Myocyte (in vitro differentiated cells): ENCODE measurements at regions not wholly inside any gene's neighbourhood (a gene's known extent, or its start where the extent isn't known, plus 50 kb on each side); places are given as distances from the start of the nearest gene placed in this dataset.
"Not testable (repeated sequence)": the region's sequence is repeated elsewhere in the genome, so short reads cannot be mapped to it uniquely, and the experiment has no call there.

ENCODE experiments used
- DNase-seq: peaks from one replicate; pipeline ENCODE4 v3.0.0-alpha.2; 2012; ENCODE audit warnings: low read depth

DNA sequence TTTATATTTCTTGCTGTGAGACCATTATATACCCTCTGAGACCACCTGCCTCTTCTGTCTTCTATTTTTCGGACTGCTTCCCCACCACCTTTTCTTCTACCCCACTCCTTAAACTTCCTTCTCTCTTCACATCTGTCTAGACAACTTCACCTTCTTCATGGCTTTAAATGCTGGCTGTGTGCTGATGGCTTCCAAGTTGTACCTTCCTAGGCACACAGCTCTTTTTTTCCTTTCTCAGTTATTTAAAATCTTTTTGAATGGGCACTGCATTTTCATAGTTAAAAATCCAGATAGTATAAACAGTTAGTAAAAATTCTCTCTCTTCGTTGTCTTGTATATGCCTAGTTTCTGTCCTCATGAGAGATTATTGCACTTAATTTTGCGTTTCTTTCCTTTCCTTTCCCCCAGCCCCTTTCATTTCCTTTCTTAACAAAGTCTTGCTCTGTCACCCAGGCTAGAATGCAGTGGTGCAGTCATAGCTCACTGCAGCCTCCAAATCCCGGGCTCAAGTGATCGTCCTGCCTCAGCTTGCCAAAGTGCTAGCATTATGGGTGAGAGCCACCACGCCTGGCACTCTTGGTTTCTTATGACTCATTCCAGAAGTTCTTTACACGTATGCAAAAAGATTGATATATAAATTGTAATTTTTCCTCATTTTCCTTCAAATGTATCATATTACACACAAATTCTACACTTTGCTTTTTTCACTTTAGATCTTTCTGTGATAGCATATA is 114.3 kb downstream of the NPIPB5 start:
- no peak for DNase-seq

DNA sequence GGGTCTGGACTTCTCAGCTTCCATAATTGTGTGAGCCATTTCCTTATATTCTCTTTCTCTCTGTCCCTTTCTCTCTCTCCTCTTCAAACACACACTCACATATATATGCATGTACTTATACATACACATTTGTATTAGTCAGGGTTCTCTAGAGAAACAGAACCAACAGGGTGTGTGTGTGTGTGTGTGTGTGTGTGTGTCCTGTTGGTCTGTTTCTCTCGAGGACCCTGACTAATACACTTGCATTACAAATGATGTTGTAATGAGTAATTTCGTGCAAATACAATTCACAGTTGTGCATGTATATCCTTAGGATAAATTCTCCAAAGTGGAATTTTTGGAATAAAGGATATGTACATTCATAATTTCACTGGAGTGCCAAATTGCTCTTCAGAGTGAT is 115.3 kb downstream of the NPIPB5 start:
- DNase-seq, result no peak

DNA sequence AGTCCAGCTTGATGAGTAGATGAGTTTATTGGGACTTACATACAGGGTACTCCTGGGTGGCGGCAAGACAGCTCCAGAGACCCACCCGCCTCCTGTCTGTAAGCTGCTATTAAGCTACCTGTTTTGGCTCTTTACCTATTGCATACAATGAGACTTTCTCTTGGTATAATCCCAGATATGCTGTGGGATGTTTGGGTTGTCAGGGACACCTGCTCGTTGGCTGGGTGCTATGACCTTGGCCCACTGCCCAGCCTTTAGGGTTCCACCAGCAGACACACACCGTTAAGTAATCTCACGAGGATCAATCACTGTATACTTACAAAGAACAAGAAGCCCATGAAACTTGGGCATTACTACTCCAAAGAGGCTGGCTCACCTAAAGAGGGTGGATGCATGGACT is 116.4 kb downstream of the NPIPB5 start:
- no peak for DNase-seq

DNA sequence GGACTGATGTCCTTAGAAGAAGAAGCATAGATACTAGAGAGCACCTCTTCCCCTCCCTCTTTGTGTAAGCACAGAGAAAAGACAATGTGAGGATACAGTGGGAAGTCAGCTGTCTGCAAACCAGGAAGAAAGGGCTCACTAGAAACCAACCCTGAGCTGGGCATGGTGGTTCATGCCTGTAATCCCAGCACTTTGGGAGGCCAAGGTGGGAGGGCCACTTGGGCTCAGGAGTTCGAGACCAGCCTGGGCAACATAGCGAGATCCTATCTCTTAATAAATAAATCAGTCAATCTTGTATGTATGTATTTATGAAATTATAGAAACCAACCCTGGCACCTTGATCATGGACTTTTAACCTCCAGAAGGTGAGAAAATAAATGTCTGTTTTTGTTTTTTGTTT is 118.3 kb downstream of the NPIPB5 start:
- no peak for DNase-seq

DNA sequence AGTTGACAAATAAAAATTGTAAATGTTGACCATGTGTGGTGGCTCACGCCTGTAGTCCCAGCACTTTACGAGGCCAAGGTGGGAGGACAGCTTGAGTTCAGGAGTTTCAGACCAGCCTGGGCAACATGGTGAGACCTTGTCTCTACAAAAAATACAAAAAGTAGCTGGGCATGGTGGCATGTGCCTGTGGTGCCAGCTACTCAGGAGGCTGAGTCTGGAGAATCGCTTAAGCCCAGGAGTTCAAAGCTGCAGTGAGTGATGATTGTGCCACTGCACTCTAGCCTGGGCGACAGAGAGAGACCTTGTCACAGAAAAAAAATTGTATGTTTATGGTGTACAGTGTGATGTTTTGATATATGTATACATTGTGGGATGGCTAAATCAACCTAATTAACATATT is 119.6 kb downstream of the NPIPB5 start:
- DNase-seq, result no peak

DNA sequence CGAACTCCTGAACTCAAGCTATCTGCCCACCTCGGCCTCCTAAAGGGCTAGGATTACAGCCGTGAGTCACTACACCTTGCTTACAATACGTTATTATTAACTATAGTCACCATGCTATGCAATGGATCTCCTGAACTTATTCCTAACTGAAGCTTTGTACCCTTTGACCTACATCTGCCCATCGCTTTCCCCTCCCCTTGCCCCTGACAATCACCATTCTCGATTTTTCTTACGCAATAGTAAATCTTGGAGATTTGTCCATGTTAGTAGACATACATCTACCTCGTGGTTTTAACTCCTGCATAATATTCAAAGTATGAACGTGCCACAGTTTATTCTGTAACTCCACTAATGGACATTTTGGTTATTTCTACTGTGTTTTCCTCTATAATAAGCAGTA is 120.6 kb downstream of the NPIPB5 start:
- no peak for DNase-seq

DNA sequence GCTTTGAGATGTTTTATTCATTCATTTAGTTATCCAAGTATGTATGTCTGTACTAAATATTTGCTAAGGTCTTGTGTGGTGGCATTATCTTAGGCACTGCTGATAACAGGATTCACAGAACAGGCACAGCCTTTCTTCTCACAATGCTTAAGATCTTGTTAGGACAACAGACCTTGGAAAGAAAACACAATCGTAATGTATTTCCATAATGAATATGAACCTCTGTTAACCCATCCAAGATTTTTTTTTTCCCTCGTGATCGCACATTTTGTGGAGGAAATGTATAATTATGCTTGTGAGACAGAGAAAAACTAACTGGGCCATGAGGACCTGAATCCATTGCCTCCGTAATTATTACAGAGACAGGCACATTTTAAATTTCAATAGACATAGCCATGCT is 121.9 kb downstream of the NPIPB5 start:
- no peak for DNase-seq

DNA sequence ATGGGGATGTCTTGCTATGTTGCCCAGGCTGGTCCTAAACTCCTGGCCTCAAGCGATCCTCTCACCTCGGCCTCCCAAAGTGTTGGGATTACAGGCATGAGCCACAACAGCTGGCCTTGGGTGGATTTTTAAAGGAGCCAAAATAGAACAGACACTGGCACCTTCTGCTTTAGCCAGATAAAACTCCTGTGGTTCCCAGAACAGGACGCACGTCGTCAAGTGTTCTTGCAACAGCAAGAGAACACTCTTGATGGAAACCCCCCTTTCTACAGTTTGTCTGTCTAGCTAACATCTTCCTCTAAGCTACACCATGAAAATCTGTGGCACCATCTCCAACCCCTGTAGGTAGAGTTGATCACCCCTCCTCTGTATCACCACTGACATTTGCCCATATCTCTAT is 122.6 kb downstream of the NPIPB5 start:
- DNase-seq, result no peak

DNA sequence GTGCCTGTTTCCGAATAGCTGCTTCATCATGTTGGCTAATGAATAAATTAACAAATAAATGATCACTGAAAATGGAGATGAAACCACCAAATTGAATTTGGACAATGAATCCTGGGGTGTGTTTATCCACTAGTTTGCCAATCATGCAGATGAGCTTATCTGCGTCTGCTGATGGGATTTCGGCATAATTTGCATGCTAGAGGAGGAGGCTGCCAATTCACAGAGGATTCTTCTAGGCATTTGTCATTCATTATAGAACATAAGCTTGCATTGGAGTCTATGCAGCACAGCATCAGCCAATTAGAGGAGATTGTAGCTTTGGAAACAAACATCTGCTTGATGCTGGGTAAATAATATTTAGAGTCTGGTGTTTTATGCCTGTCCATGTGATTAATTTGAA is 123.1 kb downstream of the NPIPB5 start:
- DNase-seq, result no peak

DNA sequence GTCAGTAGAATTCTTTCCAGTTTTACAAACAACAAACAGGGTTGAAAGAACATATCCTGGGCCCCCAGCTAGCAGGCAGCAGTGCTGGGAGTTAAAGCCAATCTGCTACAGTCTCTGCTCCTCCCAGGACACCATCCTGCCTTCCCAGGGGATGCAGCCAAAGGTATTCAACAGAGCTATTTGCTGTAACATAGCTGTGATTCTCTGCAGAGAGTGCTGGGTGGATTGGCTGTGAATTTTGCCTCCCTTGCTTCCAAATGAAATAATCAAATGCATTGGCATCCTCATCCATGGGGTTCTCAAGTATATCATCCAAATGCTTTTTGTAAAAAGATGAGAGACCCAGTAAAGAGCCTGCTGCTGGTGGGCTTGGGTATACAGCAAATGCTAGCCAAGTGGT is 124.3 kb downstream of the NPIPB5 start:
- DNase-seq, result no peak

DNA sequence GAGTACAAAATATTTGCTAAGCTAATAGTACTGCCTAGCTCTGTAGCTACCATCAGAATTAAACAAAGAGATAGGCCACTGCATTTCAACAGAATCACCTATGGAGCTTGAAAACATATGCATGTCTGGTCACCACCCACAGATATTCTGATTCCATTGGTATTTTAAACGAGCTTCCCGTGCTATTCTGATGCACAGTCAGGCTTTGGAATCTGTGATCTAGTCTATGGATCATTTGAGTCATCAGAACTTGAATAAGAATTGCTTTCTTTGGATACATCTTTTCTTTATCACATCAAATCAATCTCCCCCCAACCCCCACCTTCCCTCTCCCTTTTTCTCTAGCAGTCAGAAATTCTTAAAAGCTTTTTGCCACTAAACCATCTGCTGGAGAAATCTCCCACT is 124.7 kb downstream of the NPIPB5 start:
- no peak for DNase-seq

DNA sequence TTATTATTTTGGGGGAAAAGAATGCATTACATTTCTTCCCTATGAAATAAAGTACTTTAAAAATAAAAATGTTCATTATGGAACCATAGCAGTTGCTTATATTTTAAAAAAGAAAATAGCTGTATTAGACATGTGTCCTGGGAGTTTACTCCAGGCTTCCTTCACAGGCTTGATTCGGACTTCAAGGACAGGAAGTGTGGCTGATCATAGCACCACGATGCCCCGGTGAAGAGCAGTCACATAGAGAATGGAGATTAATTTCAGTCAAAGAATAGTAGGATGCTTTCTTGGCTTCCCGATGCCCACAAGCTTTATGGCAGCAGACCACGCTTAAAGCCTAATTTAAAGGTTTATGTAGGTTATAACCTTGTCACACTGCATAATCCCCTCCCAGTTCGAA is 125.1 kb downstream of the NPIPB5 start:
- DNase-seq, result no peak

DNA sequence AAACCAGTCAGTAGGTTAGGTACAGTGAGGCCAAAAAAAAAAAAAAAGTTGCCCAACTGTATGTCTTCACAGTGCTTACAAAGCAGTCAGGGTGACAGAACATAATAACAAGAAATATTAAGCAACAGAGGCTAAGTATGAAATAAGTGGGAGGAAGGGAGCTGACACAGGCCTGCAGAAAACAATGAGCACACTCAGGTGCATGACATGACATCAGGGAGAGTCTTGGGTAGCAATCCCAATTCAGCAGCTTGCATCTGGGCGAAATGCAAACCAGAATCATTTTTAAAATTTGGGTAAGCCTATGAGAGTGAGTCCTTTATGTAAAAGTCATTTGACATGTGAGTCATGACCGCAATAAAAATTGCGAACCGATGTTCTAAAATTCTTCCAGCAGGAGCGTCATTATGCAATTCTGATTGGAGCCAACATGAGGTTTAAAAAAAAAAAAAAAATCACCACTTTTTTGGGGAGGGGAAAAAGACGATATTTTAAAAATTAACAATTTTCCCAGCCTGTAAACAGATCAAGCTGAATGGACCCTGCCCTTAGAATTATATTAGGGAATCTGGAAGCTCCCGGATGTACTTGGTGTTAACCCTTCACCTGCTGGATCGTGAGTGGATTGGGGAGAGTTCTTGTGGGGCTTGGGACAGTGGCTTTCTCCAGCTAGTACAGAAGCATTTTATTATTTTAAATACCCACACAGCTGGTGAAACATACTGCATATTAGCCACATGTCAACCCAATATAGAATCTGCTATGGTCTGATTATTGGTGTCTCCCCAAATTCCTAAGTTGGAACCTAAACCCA is 127.9 kb downstream of the NPIPB5 start:
- DNase-seq, result peak; percentile 30

DNA sequence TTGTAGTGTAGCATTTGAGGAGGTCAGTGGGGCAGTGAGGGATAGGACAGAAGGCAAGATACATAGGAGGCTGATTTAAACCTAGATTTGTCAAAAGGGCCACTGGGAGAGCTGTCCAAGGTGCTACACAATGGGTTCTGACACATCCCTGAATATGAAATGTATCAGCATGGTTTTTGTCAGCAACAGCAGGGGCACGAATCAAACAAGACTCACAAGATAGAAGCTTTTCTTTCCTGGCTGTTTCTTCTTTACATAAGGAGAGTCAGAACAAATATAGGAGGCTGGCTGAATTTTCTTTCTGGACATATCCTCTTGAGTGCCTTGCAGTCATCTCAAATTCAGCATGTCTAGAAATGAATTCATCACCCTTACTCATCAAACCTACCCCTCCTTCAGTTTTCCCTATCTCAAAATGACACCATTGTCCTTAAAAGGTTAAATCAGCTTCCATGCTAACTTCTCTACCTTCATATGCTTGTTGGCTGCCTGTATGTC is 130.5 kb downstream of the NPIPB5 start:
- peak; percentile 84 for DNase-seq

DNA sequence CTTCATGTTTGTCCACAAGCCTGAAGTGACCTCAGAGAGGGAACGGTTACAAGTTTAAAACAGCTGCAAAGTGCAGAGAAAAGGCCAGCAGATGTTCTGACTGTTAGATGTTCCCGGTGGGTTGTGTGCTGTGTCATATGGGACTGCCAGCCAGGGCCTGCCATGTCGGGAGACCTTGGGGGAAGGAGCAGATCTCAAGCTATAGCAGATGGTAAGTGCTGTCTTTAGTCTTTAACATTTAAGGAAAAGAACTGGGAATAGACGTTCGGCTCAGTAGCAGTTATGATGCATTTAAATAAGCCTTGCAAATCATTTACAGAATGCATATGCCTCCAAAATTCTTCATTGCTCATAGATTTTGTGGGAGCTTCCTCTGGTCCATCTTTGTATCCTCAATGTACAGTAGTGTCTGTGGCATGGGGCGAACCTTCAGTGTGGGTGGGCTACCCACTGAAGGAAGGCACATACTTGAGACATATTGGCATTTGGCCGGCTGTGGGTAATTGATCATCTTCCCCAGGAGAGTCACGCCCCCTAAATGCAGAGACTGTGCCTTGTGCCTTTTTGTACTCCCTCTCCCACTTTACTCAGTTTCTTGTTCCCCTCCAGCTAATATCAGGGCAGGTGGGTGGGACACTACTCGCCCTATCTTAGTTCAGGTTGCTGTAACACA is 131.9 kb downstream of the NPIPB5 start:
- DNase-seq, result peak; percentile 12

DNA sequence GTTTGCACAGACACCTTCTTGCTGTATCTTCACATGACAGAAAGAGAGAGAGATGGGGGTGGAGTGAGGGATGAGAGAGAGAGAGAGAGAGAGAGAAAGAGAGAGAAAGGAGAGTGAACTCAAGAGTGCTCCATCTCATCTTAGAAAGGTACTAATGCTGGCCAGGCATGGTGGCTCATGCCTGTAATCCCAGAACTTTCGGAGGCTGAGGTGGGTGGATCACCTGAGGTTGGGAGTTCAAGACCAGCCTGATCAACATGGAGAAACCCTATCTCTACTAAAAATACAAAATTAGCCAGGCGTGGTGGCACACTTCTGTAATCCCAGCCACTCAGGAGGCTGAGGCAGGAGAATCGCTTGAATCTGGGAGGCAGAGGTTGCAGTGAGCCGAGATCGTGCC is 132.5 kb downstream of the NPIPB5 start:
- DNase-seq, result not testable (repeated sequence)

DNA sequence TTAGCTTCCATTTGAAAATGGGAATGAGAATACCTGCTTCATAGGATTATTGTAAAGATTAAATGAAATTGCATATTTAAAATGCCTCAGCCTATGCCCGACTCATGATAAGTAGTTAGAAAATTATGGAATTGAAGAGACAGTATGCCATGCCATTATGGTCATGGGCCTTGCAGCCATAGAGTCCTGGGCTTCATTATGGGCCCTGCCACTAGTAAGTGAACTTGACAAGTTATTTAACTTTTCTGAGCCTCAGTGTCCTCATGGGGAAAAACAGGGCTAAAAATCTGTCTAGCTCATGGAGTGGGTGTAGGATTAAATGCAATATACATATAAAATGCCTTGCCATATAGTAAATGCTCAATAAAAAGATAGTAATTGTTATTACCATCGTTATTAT is 133.2 kb downstream of the NPIPB5 start:
- DNase-seq, result no peak

DNA sequence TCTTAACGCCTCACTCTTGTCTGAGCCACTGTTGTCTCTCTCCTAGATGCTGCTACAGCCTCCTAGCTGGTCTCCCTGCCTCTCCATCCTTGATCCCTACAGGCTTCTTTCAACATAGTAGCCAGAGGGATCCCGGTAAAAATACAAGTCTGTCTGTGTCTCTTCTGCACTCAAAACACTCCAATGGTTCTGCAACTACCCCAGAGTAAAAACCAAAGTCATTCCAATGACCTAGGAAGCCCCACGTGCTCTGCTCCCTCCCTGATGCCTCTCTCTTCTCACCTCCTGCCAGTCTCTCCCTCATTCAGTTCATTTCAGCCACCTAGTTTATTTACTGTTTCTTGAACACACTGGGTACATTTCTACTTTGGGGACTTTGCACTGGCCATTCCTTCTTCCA is 135.2 kb downstream of the NPIPB5 start:
- no peak for DNase-seq

DNA sequence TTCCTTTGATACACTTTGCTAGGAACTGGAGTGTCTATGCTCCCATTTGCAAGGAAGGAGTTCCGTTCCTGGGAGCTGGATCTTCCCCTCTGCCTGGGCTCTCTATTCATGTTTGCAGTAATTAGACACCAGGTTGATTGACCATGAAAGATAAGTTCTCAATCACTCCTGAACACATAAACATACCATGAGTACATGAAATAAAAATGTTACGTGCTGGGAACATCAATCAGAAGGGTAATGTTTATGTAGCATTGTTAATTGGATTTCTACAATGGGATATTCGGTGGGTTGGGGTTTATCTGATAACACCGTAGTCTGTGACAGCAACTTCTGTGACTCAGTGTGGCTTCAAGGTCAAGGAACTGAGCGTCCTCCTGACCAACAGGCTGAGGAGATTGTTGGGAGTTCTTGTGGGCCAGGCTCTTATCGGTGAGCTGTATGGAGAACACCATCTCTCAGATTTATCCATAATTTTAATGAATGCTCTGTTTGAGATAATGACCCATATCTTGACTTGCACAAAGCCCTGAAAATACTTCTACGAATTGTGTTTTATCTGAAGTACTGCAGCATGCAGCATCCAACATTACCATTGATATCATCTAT is 136.4 kb downstream of the NPIPB5 start:
- no peak for DNase-seq

DNA sequence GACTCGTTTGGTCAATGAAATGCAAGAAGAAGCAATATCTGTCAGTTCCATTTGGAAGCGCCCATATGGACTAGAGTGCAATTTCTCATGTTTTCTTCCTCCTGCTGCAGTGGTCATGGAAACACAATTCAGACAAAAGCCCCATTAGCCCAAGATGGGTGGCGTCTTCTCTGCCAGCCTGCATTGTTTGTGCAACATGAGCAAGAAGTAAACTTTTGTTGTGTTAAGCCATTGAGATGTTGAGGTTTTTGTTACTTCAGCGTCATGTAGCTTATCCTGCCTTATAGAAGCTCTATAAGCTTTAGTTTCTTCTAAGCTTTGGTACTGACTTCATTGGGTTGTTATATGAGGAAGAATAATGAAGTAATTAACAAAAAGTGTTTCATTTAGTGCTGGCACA is 137.4 kb downstream of the NPIPB5 start:
- no peak for DNase-seq

DNA sequence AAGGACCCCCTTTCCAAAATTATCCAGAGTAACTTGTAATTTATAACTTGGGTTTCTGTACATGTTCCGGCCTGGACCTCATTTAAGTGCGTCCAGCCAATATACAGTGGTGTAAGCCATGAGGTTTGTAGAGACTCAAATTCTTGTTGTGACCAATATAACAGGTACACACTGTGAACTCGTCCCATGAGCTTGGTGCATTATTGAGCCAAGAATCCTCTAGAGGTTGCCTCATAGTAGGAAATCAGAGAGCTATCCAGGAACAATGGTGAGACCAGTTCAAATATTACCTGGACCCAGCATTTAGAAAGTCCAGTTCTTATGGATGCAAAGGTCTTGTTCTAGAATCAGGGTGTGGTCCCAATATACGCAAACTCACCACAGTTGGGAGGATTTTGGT is 138.2 kb downstream of the NPIPB5 start:
- no peak for DNase-seq
